NCI-H2227 (cell line): ENCODE measurements at regions not wholly inside any gene's neighbourhood (a gene's known extent, or its start where the extent isn't known, plus 50 kb on each side); places are given as distances from the start of the nearest gene placed in this dataset.
"Not testable (repeated sequence)": the region's sequence is repeated elsewhere in the genome, so short reads cannot be mapped to it uniquely, and the experiment has no call there.

ENCODE experiments used
- DNase-seq: peaks from one replicate; lab custom pipeline; 2025; ENCODE audit not compliant: unreplicated experiment; lab: John Stamatoyannopoulos, UW

DNA sequence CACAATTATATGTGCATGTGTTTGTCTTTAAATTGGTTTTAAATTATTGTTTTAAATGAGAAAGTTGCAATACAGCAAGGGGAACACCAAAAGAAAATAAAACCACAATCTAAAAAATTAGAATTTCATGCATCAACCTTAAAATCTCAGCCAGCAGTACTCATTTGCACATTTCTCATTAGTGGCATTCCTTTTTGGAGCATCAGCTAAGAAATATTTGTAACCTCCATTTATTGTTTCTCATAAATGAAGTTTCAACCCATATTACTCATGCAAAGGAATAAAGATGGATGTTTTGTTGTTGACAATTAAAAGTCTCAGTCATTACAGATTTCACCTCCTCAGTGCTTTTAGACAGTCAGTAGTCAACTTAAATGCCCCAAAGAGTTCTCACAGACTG, 160.1 kb downstream of the TBX15 start:
- no peak for DNase-seq

DNA sequence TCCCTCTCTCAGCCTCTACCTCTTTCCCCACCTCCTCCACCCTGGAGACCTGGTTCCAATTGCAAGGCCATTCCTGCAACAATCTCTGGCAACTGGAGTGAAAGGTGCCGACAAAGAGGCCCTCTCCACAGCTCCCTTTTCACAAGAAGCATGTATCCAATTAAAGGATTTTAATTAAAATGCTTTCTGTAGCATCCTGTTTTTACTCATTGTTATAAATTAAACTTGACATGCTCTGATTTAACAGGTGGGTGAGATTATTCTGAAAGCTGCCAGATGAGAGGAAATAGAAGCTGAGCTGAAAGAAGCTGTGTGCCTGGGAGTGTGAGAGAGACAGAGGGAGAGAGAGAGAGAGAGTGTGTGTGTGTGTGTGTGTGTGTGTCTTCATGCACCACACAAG, 160.5 kb downstream of the TBX15 start:
- no peak for DNase-seq

DNA sequence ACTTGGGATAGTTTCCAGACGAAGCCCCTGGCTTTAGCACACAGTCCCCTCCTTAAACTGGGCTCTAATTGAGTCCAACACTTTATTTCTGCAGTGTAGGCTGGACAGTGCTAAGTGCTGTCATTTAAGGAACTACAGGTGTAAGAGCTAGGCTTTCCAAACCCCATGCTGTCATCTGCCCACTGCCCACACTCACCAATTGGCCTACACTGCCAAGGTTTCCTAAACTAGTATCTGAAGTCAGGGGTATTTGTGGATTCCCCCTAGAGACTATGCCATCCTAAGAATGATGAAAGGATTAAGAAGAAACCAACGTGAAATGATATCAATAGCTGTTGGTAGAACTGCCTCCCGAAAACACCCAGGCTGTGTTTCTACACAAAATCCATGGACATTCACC, 160.9 kb downstream of the TBX15 start:
- DNase-seq, result no peak

DNA sequence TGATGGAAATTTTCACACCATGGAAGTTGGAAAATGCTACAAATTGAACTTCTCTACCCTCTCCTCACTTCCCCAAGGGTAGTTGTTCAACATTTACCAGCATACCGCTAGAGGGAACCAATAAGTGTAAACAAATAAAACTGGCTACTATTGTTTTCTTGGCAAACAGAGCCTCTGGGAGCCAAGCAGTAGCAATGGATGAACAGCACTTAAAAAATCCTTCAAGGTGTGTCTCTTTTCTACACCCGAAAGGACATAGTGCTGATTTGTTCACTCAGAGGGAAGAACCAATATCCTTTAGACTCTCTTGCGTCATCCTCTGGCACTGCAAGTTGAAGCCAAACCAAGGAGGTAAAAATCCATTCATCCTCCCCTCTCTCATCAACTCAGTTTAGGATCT, 161.5 kb downstream of the TBX15 start:
- no peak for DNase-seq

DNA sequence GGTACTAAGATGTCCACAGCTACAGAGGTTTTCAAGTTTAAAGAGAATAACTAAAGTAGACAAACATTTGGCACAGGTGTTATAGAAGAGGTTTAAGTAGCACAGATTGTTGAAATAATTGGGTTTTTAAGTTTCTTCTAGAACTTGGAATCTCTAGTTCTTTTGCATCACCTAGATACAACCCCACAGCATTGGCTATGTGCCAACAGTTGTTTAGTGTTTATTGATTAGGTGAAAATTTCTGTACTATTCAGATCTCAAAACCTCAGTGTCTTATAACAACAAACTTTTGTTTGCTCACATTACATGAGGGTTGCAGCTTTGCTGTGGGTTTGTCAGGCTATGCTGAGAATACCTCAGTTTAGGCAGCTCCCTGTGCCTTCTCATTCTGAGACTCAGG, 162.5 kb downstream of the TBX15 start:
- DNase-seq, result no peak

DNA sequence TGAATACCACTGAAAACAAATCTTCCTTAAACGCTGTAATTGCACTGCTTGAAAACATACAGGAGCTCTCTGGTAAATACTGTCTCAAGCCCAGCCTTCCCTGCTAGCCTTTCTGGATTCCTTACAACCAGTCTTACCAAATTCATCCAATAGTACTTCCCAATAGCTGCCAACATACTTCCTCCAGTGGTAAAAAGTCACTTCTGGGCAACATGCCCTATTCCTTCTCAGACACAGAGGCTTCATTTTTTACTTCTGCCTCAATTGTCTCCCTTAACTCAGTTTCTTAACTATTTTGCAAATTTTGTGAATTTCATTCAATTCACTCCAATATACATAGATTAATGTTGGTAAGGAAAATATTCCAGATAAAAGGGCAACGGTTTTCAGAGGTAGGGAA, 166.3 kb downstream of the TBX15 start:
- DNase-seq, result no peak

DNA sequence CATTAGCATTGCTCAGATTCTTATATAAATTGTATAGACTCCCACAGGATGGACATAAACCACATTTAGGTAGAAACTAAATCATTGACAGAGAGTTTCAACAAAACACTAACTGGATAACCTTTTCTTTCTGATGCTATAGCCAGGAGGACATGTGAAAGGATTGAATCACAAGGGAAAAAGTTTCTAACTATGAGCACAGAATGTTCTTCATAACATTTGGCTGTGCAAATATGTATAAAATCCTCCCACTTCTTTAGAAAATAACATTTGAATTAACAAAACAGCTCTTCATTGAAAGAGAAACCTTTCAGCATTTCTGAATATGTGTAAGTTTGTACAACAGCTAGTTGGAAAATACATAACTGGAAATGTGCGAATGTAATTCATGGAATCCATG, 167.3 kb downstream of the TBX15 start:
- no peak for DNase-seq

DNA sequence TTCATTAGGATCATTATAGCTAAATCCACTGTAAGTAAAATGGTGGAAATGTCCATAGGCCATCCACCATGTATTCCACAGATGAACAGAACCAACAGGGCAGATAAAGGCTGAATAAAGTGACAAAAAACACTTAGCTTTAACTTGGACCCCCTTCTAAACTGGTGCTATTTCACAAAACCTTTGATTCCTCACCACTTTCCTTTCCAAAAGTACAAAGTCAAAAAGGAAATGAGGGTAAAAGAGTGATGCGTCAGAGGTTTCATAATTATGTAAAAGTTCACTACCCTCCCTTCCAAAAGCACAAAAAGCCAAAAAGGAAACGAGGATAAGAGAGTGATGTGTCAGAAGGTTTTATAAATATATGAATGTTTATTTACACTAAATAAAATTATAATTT, 172.2 kb downstream of the TBX15 start:
- no peak for DNase-seq

DNA sequence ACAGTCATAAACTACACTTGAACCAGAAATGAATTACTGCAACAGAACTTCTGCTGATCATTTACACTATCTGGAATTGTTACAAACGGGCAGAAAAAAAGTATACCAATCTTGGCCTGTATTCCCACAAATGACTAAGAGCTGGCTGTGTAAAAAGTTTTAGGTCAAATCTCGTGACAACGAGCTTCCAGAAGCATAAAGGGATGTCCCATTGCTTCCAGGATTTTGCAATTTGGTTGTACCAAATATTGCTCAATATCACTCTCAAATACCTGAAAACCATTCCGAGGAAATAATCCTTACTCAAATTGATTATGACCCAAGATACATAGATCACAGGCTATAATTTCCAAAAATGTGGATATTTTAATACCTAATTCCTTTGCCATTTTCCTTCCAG, 175.6 kb downstream of the TBX15 start:
- DNase-seq, result no peak

DNA sequence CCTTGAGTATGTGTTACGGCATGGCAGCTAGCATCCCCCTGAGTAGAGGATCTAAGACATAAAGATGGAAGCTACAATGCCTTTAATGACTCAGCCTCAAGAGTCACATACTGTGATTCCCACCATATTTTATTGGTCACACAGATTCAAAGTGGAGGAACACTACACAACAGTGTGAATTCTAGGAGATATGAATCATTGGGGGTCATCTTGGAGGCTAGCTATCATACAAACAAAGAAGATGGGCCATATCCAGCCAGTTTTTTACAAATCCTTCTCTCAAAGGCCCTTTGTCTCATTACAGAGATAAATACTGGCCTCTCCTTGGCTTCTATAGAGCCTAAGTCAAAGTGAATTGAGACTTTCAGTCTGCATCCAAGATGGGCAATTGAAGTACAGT, 177.0 kb downstream of the TBX15 start:
- DNase-seq, result no peak

DNA sequence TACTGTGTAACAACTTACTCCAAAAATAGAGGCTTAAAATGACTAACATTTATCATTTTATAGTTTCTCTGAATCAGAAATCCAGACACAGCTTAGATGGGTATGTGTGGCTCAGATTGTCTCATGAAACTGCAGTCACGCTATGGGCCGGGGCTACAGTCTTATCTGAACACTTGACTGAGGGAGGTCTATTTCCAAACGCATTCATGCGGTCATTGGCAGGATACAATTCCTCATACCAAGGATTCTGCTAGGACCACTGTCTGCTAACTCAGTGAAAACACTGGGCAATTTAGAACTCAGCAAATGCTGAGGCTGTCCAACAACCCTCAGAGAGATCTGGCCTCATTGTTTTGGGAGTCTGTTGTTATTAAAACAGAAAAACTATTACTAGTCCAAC, 178.6 kb downstream of the TBX15 start:
- DNase-seq, result no peak

DNA sequence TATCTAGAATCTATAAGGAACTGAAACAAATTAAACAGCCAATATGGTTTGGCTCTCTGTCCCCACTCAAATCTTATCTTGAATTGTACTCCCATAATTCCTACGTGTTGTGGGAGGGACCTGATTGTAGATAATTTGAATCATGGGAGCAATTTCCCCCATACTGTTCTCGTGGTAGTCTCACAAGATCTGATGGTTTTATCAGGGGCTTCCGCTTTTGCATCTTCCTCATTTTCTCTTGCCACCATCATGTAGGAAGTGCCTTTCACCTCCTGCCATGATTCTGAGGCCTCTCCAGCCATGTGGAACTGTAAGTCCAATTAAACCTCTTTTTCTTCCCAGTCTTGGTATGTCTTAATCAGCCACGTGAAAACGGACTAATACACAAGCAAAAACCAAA, 185.0 kb downstream of the TBX15 start:
- not testable (repeated sequence) for DNase-seq

DNA sequence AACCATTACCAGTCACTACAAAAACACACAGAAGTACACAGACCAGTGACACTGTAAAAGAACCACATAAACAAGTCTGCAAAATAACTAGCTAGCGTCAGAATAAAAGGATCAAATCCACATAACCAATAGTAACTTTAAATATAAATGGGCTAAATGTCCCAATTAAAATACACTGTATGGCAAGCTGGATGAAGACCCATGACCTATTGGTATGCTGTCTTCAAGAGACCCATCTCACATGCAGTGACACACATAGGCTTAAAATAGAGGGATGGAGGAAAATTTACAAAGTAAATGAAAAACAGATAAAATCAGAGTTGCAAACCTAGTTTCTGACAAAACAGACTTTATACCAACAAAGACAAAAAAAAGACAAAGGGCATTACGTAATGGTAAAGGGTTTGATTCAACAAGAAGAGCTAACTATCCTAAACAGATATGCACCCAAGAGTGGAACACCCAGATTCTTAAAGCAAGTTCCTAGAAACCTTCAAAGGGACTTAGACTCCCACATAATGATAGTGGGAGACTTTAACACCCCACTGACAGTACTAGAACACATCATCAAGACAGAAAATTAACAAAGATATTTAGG, 196.9 kb downstream of the TBX15 start:
- no peak for DNase-seq

DNA sequence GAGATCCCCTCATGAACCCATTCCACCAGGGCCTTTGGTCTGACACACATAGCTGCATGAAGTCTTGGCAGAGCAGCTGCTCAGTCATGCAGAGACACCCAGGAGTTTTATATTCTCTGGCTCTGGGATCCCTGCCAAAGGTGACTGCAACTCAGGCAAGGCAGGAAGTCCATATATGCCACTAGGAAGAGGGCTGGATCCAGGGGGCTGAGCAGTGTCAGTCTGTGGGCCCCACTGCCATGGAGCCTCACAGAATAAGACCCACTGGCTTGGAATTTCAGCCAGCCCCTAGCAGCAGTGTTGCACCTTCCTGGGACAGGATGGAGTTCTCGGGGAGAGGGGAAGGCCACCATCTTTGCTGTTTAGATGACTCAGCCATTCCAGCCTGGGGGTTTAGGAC, 199.7 kb downstream of the TBX15 start:
- no peak for DNase-seq

DNA sequence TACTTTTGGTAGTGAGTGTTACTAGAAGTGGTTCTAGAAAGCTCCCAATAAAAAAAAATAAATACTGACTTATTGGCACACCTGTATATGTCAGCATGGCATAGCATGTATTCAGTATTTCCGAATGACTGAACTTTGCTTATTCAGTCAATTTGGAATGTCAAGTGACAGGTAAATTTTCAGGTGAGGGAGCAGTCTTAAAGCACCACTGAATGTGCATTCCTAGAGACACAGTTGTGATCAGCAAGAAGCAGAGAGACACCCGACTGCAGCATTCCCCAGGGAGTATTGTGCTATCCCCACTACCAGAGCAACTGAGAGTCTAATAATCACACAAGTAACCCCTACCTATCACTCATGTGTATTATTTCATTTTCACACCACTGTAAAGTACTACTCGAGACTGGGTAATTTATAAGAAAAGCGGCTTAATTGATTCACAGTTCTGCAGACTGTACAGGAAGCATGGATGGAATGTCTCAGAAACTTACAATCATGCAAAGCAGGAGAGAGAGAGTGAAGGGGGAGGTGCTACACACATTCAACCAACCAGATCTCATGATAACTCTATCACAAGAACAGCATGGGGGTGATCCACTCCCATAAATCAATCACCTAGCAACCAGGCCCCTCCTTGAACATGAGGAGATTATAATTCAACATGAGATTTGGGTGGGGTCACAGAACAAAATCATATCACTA, 201.5 kb downstream of the TBX15 start:
- no peak for DNase-seq

DNA sequence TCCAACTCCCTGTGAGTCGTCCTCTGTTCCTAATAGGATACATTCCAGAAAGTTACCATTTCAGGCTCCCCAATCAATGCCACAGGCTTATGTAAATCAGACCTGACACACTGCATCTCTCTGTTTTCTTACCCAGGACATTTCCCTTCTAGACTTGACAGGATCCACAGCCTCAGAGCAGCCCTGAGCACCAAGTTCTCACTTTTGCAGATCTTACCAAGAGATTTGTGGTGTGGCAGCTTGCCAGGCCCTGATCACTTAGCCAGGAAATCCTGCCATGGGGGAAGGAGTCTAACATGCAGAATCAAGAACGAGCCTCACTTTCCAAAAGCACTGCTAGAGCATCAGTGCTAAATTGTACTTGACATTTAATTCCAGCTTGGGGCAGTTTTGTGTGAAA, 202.9 kb downstream of the TBX15 start:
- DNase-seq, result no peak

DNA sequence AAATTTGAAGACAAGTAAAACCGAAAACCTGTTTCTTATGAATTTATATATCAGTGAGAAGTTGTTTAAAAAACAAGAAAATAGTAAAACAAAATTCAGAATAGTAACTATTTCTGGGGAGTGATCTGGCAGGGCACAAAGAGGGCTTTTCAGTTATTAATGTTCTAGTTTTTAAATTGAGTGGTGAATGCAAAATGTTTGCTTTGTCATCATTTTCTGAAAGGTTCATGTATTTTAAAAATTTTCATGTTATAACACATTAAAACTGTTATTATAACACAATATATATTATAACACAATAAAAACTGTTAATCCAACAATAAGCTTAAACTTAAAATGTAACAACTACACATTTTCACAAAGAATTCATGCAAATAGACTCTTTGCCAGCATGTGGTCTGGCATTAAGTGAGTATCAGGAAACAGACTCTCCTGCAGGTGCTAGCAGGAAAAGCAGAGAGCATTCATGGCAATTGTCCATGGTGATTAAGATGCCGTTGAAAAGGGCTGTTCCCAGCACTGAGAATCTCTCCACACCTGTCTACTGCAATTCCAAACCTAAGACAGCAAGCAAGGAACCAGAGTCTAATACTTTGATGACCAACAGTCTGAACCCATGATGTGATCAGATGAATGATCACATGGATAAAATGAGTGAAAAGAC, 204.9 kb downstream of the TBX15 start:
- DNase-seq, result no peak

DNA sequence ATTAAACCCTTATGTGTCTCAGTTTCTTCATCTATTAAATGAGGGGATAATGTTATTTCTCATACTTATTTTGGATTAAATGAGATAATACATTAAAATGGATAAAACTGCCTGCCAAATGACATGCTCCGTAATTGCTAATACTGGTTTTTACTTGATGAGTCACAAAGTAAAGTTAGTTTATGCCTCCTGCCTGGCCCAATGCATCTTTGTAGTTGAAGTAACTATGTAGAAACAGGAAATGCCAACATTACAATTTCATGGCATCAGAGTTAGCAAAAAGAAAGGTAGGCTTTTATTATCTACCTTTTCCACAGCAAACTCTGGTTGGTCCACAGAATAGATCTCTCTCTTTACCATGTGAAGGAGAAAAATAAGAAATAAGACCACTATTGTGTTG, 214.5 kb downstream of the TBX15 start:
- DNase-seq, result no peak

DNA sequence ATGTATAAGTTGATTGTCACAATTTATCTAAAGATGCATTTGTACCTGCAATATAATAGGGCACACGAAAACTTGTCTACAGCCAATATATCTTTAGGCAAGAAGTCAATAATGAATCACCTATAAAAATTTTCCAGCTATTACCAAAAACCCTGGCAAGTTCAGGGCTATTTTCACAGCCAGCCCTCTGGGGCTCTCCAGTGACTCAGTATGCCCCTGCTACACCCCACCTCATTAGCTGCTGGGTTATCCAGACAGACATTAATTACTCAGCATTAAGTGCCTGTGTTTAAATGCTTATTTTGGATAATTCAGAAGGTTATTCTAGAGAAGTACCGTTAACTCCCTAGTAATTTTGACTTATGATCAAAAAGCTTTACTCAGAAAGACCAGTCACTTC, 220.2 kb downstream of the TBX15 start:
- DNase-seq, result no peak

DNA sequence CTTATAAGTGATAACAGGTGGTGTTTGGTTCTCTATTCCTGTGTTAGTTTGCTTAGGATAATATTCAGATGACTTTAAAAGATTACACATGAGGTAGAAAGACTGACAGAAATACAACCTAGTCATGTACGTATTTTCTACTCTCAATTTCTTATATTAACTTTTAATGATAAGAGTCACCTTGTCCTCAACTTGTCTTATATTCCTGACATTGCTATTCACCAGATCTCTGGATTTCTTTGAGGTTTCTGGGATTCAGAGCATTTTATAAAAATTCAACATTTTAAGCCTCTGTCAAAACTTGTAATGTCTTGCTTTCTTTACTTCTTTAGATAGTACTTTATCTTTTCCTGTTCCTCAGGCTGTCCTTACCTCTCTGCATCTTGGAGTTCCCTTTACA, 234.2 kb downstream of the TBX15 start:
- no peak for DNase-seq

DNA sequence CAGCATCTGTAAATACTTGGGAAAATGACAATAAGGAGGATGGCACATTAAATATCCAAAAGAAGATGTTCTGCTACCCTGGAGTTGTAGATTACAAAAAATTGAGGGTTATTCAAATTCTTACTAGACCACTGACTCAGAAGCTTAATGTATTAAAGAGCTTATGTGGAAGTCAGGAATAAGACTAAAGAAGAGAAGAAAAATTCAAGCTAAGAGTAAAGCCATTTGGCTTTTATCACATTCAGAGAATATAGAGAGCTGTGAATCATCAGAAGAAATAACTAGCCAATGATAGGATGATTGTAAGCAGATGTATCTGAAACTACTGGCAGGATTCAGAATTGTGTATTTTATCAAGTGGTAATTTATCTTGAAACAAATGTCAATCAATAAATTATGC, 237.0 kb downstream of the TBX15 start:
- no peak for DNase-seq

DNA sequence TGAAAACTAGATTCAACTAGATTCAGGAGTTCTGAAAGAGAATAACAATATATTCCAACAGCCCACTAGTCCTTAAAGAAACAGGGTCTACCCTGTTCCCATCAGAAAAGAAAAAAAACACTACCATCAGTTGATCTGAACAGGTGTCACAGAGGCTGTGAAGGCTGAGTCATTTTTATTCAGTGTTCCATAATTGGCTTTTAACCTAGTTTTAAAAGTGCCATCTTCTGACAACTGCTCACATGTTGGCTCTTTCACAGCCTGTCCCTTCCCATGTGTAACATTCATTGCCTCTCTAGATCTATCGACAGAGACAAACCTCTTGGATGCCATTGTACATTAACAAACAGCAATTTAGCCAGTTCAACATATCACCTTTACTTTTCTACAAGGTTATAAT, 243.7 kb downstream of the TBX15 start:
- no peak for DNase-seq

DNA sequence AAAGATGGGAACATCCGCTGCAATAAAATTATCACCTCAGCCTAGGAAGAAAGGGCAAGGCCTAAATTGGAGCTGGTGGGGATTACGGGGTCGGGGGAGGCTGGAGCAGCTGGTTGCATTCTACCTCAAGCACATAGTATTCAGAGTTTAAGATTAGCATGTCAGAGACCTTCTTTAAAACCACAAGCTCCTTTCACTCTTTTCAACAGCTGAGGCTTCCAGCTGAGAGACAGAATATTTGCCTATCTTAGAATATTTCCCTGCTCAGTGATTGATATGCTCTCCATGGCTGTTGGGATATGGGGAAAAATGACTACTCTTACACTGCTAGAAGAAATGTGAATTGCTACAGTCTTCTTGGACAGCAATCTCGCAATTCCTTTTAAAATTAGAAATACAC, 248.6 kb downstream of the TBX15 start:
- DNase-seq, result no peak
